ENCODE measurements at regions not wholly inside any gene's neighbourhood (a gene's known extent, or its start where the extent isn't known, plus 50 kb on each side); places are given as distances from the start of the nearest gene placed in this dataset.

- ChIA-PET POLR2A (interaction anchor here (0.6 kb wide), 2 partner anchors 97 to 653 kb away, joined by 3 read pairs; no protein-coding TSS in a partner anchor), CTCF (ENCODE audit: unreplicated experiment) (no interaction called here)
- H3K9me2 ChIP-seq (ENCODE audit: insufficient read depth, low read length): no peaks in the 10 kb centered on the region
- H3K4me3 ChIP-seq (ENCODE audit: low read depth, low read length, poor library complexity, severe bottlenecking): no peak overlapping the region
- no peak overlapping the region for H2AFZ ChIP-seq (ENCODE audit: low read length)
- no peaks in the 10 kb centered on the region for H3K9me3 ChIP-seq (ENCODE audit: low read length)
- no peaks in the 10 kb centered on the region for H3K79me2 ChIP-seq (ENCODE audit: insufficient read depth, low read depth, low read length)
- no peaks in the 10 kb centered on the region for H4K20me1 ChIP-seq (ENCODE audit: insufficient read depth, low read length)
- no peak overlapping the region for H3K27ac ChIP-seq (ENCODE audit: low read depth, low read length, poor library complexity, severe bottlenecking)
- no peak for TF ChIP-seq EZH2phosphoT487 (IDR thresholded peaks at IDR 0.05; ENCODE audit: borderline replicate concordance, low read depth, low read length)
- no peak for TF ChIP-seq CTCF (conservative IDR thresholded peaks at IDR 0.05; ENCODE audit: low read length)
- H3K36me3 ChIP-seq (ENCODE audit: insufficient read depth, low read length): no peaks in the 10 kb centered on the region
- no peak for DNase-seq (ENCODE audit: low spot score)
- intact Hi-C loops (cut with micrococcal nuclease; ENCODE audit: unreplicated experiment): loop anchor here (2.0 to 10.0 kb wide), 3 partner anchors 422 to 1111 kb away; no protein-coding TSS in a partner anchor
- H3K4me2 ChIP-seq (ENCODE audit: low read length): no peak overlapping the region
- BruUV-seq (replicated peaks): no TSS peak
- no peaks in the 10 kb centered on the region for H3K4me1 ChIP-seq (ENCODE audit: insufficient read depth, low read length, poor library complexity, severe bottlenecking)
Observed at GRCh38 chr4:114385195-114385985, 213.2 kb upstream of the UGT8 start.

GRCh38 chr4:114386637-114387233 is 211.9 kb upstream of the UGT8 start:
- H2AFZ ChIP-seq (ENCODE audit: low read length): no peak overlapping the region
- no peaks in the 10 kb centered on the region for H3K9me3 ChIP-seq (ENCODE audit: low read length)
- H3K79me2 ChIP-seq (ENCODE audit: insufficient read depth, low read depth, low read length): no peaks in the 10 kb centered on the region
- TF ChIP-seq CTCF (conservative IDR thresholded peaks at IDR 0.05; ENCODE audit: low read length) (peak; percentile 94), EZH2phosphoT487 (IDR thresholded peaks at IDR 0.05; ENCODE audit: borderline replicate concordance, low read depth, low read length) (no peak)
- peak; percentile 34 for DNase-seq (ENCODE audit: low spot score)
- ChIA-PET CTCF (ENCODE audit: unreplicated experiment) (no interaction called here), POLR2A (no interaction called here)
- H4K20me1 ChIP-seq (ENCODE audit: insufficient read depth, low read length): no peaks in the 10 kb centered on the region
- no peak overlapping the region for H3K27ac ChIP-seq (ENCODE audit: low read depth, low read length, poor library complexity, severe bottlenecking)
- intact Hi-C loops (cut with micrococcal nuclease; ENCODE audit: unreplicated experiment): loop anchor here (1.0 to 10.0 kb wide), 4 partner anchors 273 to 1112 kb away; no protein-coding TSS in a partner anchor
- H3K4me1 ChIP-seq (ENCODE audit: insufficient read depth, low read length, poor library complexity, severe bottlenecking): no peaks in the 10 kb centered on the region
- H3K4me2 ChIP-seq (ENCODE audit: low read length): no peak overlapping the region
- no peak overlapping the region for H3K4me3 ChIP-seq (ENCODE audit: low read depth, low read length, poor library complexity, severe bottlenecking)
- no peaks in the 10 kb centered on the region for H3K9me2 ChIP-seq (ENCODE audit: insufficient read depth, low read length)
- no TSS peak for BruUV-seq (replicated peaks)
- no peaks in the 10 kb centered on the region for H3K36me3 ChIP-seq (ENCODE audit: insufficient read depth, low read length)

Data from OCI-LY7 (cell line).